CD4-positive, CD25-positive, alpha-beta regulatory T cell (primary cell): ENCODE measurements at regions not wholly inside any gene's neighbourhood (a gene's known extent, or its start where the extent isn't known, plus 50 kb on each side); places are given as distances from the start of the nearest gene placed in this dataset.

Source experiments
- ATAC-seq, 2 donors: fragments of 150-1000 bp; cut with Tn5 transposase; one replicate each; pipeline ENCODE4 v1.10.0; 2021; ENCODE audit warnings: low read depth in 2 of 2, moderate number of reproducible peaks in 2 of 2, moderate library complexity in 1 of 2
- DNase-seq, 3 donors: peaks; one replicate each; pipeline versions ENCODE4 v3.0.0 to v3.0.0-alpha.2; 2012 to 2022; ENCODE audit warnings: mixed read lengths in 1 of 3
- H3K27ac ChIP-seq: one replicate; pipeline ENCODE4 v1.7.0; 2013; ENCODE audit warnings: mild to moderate bottlenecking, low read length; ENCODE audit not compliant: insufficient read depth, poor library complexity, severe bottlenecking
- H3K27me3 ChIP-seq: one replicate; pipeline ENCODE4 v1.7.0; 2013; ENCODE audit warnings: low read length; ENCODE audit not compliant: control insufficient read depth, insufficient read depth
- H3K36me3 ChIP-seq: one replicate; pipeline ENCODE4 v1.7.0; 2013; ENCODE audit warnings: mild to moderate bottlenecking, low read length, moderate library complexity; ENCODE audit not compliant: control insufficient read depth, insufficient read depth
- H3K4me1 ChIP-seq: 2 replicates; pipeline ENCODE4 v1.7.0; 2013; ENCODE audit warnings: mild to moderate bottlenecking, low read length; ENCODE audit not compliant: insufficient read depth, control insufficient read depth, poor library complexity, severe bottlenecking
- H3K4me3 ChIP-seq: one replicate; pipeline ENCODE4 v1.7.0; 2013; ENCODE audit warnings: low read depth, mild to moderate bottlenecking, low read length, moderate library complexity
- H3K9me3 ChIP-seq, 2 experiments: 1 replicate in 1 of 2; 2 replicates in 1 of 2; pipeline ENCODE4 v1.7.0; 2013; ENCODE audit warnings: low read length in 2 of 2, mild to moderate bottlenecking in 1 of 2, moderate library complexity in 1 of 2; ENCODE audit not compliant: control insufficient read depth in 2 of 2
- H3K27ac Mint-ChIP-seq, 3 donors: one replicate each; pipeline ENCODE4 v1.8.0; 2020 to 2022; ENCODE audit warnings: mild to moderate bottlenecking in 3 of 3, mixed read lengths in 3 of 3, moderate library complexity in 2 of 3
- H3K27me3 Mint-ChIP-seq: one replicate; pipeline ENCODE4 v1.8.0; 2022; ENCODE audit warnings: mild to moderate bottlenecking, mixed read lengths
- H3K36me3 Mint-ChIP-seq: one replicate; pipeline ENCODE4 v1.8.0; 2020; ENCODE audit warnings: mixed read lengths
- H3K4me1 Mint-ChIP-seq, 4 donors: one replicate each; pipeline ENCODE4 v1.8.0; 2020 to 2022; ENCODE audit warnings: mixed read lengths in 4 of 4, mild to moderate bottlenecking in 1 of 4
- H3K4me3 Mint-ChIP-seq, 4 donors: one replicate each; pipeline ENCODE4 v1.8.0; 2020 to 2022; ENCODE audit warnings: mild to moderate bottlenecking in 4 of 4, mixed read lengths in 4 of 4, moderate library complexity in 3 of 4
- H3K9me3 Mint-ChIP-seq, 7 donors: one replicate each; pipeline ENCODE4 v1.8.0; 2020 to 2022; ENCODE audit warnings: mixed read lengths in 7 of 7, mild to moderate bottlenecking in 3 of 7, moderate library complexity in 2 of 7

GRCh38 chr2:53108246-53108645 lies 659.4 kb upstream of the CHAC2 start:
- no peaks in the 10 kb centered on the region for H3K36me3 ChIP-seq
- Mint-ChIP-seq H3K27me3 (no peaks in the 10 kb centered on the region), H3K4me1 (no peaks in the 10 kb centered on the region), H3K9me3 (peaks cover 2 to 17% (median 6%) of the 10 kb centered on the region in 7 donors), H3K36me3 (no peaks in the 10 kb centered on the region), H3K27ac (no peak overlapping the region), H3K4me3 (no peak overlapping the region)
- no peak overlapping the region for H3K4me3 ChIP-seq
- ATAC-seq: no peak
- H3K27me3 ChIP-seq: no peaks in the 10 kb centered on the region
- no peaks in the 10 kb centered on the region for H3K9me3 ChIP-seq
- H3K4me1 ChIP-seq: no peaks in the 10 kb centered on the region
- H3K27ac ChIP-seq: no peak overlapping the region
- no peak for DNase-seq

DNA sequence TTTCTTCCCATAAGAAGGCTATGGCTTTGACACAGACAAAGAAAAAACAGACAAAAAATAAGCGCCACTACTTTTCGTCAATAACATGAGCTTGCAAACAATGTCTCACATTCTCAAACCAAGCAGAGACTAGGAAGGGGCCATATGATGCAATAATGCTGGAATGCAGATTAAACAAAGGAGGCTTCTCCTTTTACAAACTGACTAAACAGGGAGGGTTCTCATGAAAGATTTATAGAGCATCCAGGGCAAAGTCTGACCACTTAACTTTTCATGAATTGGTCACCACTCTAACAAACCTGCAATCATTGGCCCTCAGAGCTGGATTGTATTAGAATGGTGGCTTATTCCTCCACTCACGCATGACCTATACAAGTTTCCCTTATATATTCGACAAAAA lies 663.3 kb upstream of the CHAC2 start:
- H3K9me3 Mint-ChIP-seq: peaks cover 0 to 17% (median 4%) of the 10 kb centered on the region in 7 donors
- Histone ChIP-seq H3K4me3 (no peak overlapping the region), H3K9me3 (no peaks in the 10 kb centered on the region), H3K27ac (no peak overlapping the region), H3K36me3 (no peaks in the 10 kb centered on the region), H3K27me3 (no peaks in the 10 kb centered on the region), H3K4me1 (no peaks in the 10 kb centered on the region)
- no peaks in the 10 kb centered on the region for H3K36me3 Mint-ChIP-seq
- no peak for ATAC-seq
- no peaks in the 10 kb centered on the region for H3K4me1 Mint-ChIP-seq
- no peak overlapping the region for H3K27ac Mint-ChIP-seq
- DNase-seq: no peak
- no peak overlapping the region for H3K4me3 Mint-ChIP-seq
- no peaks in the 10 kb centered on the region for H3K27me3 Mint-ChIP-seq

DNA sequence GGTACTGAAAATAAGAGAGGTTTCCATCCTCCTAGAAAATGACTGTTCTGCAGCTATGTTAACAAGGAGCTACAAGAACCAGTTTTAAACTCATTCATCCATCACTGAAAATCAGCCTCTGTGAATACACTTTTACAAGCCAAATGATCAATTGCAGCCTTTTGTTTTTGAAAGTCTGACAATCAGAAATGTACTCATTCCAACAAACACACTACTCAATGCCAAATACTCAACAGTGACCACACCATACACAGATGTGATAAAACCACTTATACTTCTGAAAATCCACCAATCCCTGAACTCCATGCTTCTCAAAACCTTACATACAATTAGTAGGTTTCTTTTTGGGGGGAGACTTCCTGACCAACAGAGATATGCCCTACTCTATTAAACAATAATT lies 663.9 kb upstream of the CHAC2 start:
- Mint-ChIP-seq H3K9me3 (peaks cover 0 to 14% (median 4%) of the 10 kb centered on the region in 7 donors), H3K27ac (no peak overlapping the region), H3K4me3 (no peak overlapping the region), H3K27me3 (no peaks in the 10 kb centered on the region), H3K4me1 (no peaks in the 10 kb centered on the region), H3K36me3 (no peaks in the 10 kb centered on the region)
- ATAC-seq (no peak), DNase-seq (no peak)
- Histone ChIP-seq H3K4me3 (no peak overlapping the region), H3K4me1 (no peaks in the 10 kb centered on the region), H3K27me3 (no peaks in the 10 kb centered on the region), H3K36me3 (no peaks in the 10 kb centered on the region), H3K9me3 (no peaks in the 10 kb centered on the region), H3K27ac (no peak overlapping the region)

DNA sequence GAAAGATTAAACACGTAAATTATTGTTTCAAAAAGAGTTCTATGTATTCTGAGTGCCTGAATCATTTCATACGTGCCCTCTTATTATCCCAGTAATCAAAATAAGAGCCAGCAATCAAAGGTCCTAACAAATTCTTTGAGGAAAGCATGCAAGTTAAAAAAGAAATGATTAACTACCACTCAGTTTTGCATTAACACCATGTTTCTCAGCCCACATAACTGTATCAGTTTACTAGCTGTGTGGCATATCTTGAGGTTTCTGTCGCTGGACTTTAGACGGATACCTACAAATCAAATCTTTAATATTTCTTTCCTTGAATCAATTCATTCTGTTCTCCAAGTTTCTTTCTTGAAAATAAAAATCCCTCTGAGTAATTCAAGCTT lies 668.9 kb upstream of the CHAC2 start:
- no peaks in the 10 kb centered on the region for H3K9me3 ChIP-seq
- DNase-seq (no peak), ATAC-seq (no peak)
- no peaks in the 10 kb centered on the region for H3K36me3 ChIP-seq
- no peaks in the 10 kb centered on the region for H3K27me3 ChIP-seq
- Mint-ChIP-seq H3K36me3 (no peaks in the 10 kb centered on the region), H3K4me3 (no peak overlapping the region), H3K27ac (no peak overlapping the region), H3K9me3 (peaks cover 0 to 3% (median 0%) of the 10 kb centered on the region in 7 donors), H3K4me1 (no peaks in the 10 kb centered on the region), H3K27me3 (no peaks in the 10 kb centered on the region)
- H3K27ac ChIP-seq: no peak overlapping the region
- H3K4me3 ChIP-seq: no peak overlapping the region
- no peaks in the 10 kb centered on the region for H3K4me1 ChIP-seq

- H3K9me3 Mint-ChIP-seq: peaks cover 0 to 3% (median 0%) of the 10 kb centered on the region in 7 donors
- H3K27ac ChIP-seq: no peak overlapping the region
- H3K27me3 Mint-ChIP-seq: no peaks in the 10 kb centered on the region
- no peaks in the 10 kb centered on the region for H3K27me3 ChIP-seq
- no peaks in the 10 kb centered on the region for H3K36me3 Mint-ChIP-seq
- no peak overlapping the region for H3K4me3 Mint-ChIP-seq
- ATAC-seq (no peak), DNase-seq (no peak)
- no peaks in the 10 kb centered on the region for H3K4me1 Mint-ChIP-seq
- H3K9me3 ChIP-seq: no peaks in the 10 kb centered on the region
- no peaks in the 10 kb centered on the region for H3K36me3 ChIP-seq
- H3K4me3 ChIP-seq: no peak overlapping the region
- H3K4me1 ChIP-seq: no peaks in the 10 kb centered on the region
- no peak overlapping the region for H3K27ac Mint-ChIP-seq
These were observed 671.3 kb upstream of the CHAC2 start for GRCh38 chr2:53096351-53096750.

DNA sequence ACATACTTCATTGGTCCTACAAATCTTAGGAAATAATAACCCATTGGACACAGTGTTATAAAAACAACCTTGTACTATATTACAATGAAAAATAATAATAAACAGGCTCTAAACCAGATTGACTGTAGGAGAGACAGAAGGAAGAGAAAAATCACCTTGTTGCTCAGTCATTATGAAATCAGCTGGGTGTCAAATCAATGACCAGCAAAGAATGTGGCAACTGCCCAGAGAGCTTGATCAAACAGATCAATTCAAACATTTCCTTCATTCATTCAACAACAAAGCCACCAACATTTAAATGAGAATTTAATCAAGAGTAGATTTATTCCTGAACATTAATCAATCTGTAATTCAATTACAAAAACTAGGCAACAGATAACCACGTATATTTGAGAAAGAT lies 671.9 kb upstream of the CHAC2 start:
- H3K27me3 ChIP-seq: no peaks in the 10 kb centered on the region
- no peak overlapping the region for H3K27ac ChIP-seq
- H3K27me3 Mint-ChIP-seq: no peaks in the 10 kb centered on the region
- H3K4me1 ChIP-seq: no peaks in the 10 kb centered on the region
- ATAC-seq (no peak), DNase-seq (no peak)
- H3K27ac Mint-ChIP-seq: no peak overlapping the region
- H3K4me1 Mint-ChIP-seq: no peaks in the 10 kb centered on the region
- H3K36me3 ChIP-seq: no peaks in the 10 kb centered on the region
- no peak overlapping the region for H3K4me3 Mint-ChIP-seq
- no peak overlapping the region for H3K4me3 ChIP-seq
- peaks cover 0 to 3% (median 0%) of the 10 kb centered on the region in 7 donors for H3K9me3 Mint-ChIP-seq
- H3K36me3 Mint-ChIP-seq: no peaks in the 10 kb centered on the region
- H3K9me3 ChIP-seq: no peaks in the 10 kb centered on the region

DNA sequence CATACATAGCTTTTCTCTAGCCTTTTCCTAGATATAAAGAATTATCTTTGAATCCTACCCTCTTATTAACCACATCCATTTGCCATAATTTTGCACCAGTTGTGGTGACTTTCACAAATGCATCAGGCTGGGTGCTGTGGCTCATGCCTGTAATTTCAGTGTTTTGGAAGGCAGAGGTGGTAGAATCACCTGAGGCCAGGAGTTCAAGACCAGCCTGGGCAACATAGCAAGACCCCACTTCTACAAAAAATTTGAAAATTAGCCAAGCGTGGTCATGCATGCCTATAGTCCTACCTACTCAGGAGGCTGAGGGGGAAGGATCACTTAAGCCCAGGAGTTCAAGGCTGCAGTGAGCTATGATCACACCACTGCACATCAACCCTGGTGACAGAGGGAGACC lies 672.4 kb upstream of the CHAC2 start:
- Mint-ChIP-seq H3K4me3 (no peak overlapping the region), H3K9me3 (peaks cover 0 to 6% (median 0%) of the 10 kb centered on the region in 7 donors), H3K4me1 (no peaks in the 10 kb centered on the region), H3K27me3 (no peaks in the 10 kb centered on the region), H3K36me3 (no peaks in the 10 kb centered on the region), H3K27ac (no peak overlapping the region)
- Histone ChIP-seq H3K36me3 (no peaks in the 10 kb centered on the region), H3K27ac (no peak overlapping the region), H3K9me3 (no peaks in the 10 kb centered on the region), H3K4me3 (no peak overlapping the region), H3K4me1 (no peaks in the 10 kb centered on the region), H3K27me3 (no peaks in the 10 kb centered on the region)
- DNase-seq (no peak), ATAC-seq (no peak)

GRCh38 chr2:53093355-53093754 lies 674.2 kb upstream of the CHAC2 start:
- Mint-ChIP-seq H3K27ac (no peak overlapping the region), H3K27me3 (no peaks in the 10 kb centered on the region), H3K9me3 (peaks cover 0 to 9% (median 0%) of the 10 kb centered on the region in 7 donors)

More at GRCh38 chr2:53093355-53093754, 674.2 kb upstream of the CHAC2 start:
- ATAC-seq (no peak), DNase-seq (no peak)
- no peaks in the 10 kb centered on the region for H3K9me3 ChIP-seq
- no peaks in the 10 kb centered on the region for H3K36me3 ChIP-seq
- no peaks in the 10 kb centered on the region for H3K27me3 ChIP-seq
- Mint-ChIP-seq H3K4me1 (no peaks in the 10 kb centered on the region), H3K4me3 (no peak overlapping the region), H3K36me3 (no peaks in the 10 kb centered on the region)
- H3K4me1 ChIP-seq: no peaks in the 10 kb centered on the region
- no peak overlapping the region for H3K4me3 ChIP-seq
- H3K27ac ChIP-seq: no peak overlapping the region
